ENCODE measurements at regions not wholly inside any gene's neighbourhood (a gene's known extent, or its start where the extent isn't known, plus 50 kb on each side); places are given as distances from the start of the nearest gene placed in this dataset.

- DNase-seq (ENCODE audit: low spot score in 2 of 2) = no peak
- H3K27me3 Mint-ChIP-seq = no peaks in the 10 kb centered on the region
- no peaks in the 10 kb centered on the region for H3K36me3 Mint-ChIP-seq (ENCODE audit: insufficient read depth)
- no peaks in the 10 kb centered on the region for H3K4me1 Mint-ChIP-seq
- ATAC-seq (replicated peaks; ENCODE audit: extremely low read depth, poor library complexity, severe bottlenecking) = no peak
- H3K9me3 Mint-ChIP-seq = peaks cover 8% of the 10 kb centered on the region
- H3K27ac Mint-ChIP-seq (ENCODE audit: low read depth) = no peak overlapping the region
- H3K4me3 Mint-ChIP-seq = no peak overlapping the region
Measured at GRCh38 chr7:124338861-124339260, 306.0 kb upstream of the TMEM229A start.

DNA sequence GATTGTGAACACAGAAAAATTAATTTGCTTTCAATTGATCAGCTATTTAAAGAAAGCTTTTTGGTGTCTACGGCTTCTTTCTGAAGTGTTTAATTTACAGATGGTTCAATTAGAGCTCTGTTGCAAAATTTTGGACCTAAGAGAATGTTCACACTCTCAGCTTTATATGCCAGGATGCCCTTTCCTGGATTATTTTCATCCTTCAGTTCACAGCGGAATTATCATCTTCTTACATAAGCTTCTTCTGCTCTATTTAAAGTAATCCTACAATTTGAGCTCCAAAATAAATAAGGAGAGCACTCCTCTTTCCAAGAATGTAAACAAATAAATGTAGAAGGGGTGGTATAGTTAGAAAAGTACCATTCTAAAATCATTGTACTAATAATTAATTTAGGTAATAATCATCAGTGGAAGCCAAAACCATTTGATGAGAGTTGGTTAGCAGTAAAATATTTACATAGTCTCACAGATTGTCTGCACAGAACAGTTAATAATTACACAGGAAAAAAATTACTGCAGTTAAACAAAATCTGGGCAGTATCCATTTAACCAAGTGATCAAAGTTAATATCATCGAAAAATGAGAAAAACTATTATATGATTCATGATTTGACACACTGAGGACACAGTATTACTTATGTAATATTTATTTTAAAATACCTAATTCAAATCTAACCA is 298.0 kb upstream of the TMEM229A start:
- Mint-ChIP-seq H3K4me1 (no peaks in the 10 kb centered on the region), H3K36me3 (ENCODE audit: insufficient read depth) (no peaks in the 10 kb centered on the region), H3K27me3 (no peaks in the 10 kb centered on the region), H3K9me3 (peaks cover 27% of the 10 kb centered on the region), H3K27ac (ENCODE audit: low read depth) (no peak overlapping the region), H3K4me3 (no peak overlapping the region)
- DNase-seq (ENCODE audit: low spot score in 2 of 2) (no peak), ATAC-seq (replicated peaks; ENCODE audit: extremely low read depth, poor library complexity, severe bottlenecking) (no peak)

- Mint-ChIP-seq H3K27me3 (no peaks in the 10 kb centered on the region), H3K36me3 (ENCODE audit: insufficient read depth) (no peaks in the 10 kb centered on the region), H3K4me1 (no peaks in the 10 kb centered on the region), H3K27ac (ENCODE audit: low read depth) (no peak overlapping the region), H3K4me3 (no peak overlapping the region), H3K9me3 (peaks cover 30% of the 10 kb centered on the region)
- no peak for ATAC-seq (replicated peaks; ENCODE audit: extremely low read depth, poor library complexity, severe bottlenecking)
- no peak for DNase-seq (ENCODE audit: low spot score in 2 of 2)
Measured at GRCh38 chr7:124328774-124329173, 295.9 kb upstream of the TMEM229A start.

DNA sequence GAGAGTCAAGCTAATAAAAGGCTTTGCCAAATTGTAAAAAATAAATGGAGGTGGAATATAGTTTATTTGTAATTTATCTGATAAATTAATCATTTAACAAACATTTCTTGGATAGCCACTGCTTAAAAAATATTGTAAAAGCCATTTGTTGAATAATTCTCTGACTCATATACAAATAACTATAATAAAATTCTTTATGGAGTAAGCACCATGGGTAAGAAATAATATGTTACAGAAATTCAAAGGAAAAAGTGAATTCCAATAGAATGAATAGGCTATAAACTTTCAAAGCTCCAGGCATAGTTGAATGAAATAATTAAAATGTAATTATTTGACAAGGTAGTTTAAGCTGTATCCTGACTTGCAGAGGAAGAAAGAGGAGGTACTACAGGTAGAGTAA is 291.4 kb upstream of the TMEM229A start:
- Mint-ChIP-seq H3K36me3 (ENCODE audit: insufficient read depth) (no peaks in the 10 kb centered on the region), H3K27me3 (no peaks in the 10 kb centered on the region), H3K9me3 (peaks cover 22% of the 10 kb centered on the region), H3K27ac (ENCODE audit: low read depth) (no peak overlapping the region), H3K4me3 (no peak overlapping the region), H3K4me1 (no peaks in the 10 kb centered on the region)
- DNase-seq (ENCODE audit: low spot score in 2 of 2) = no peak
- ATAC-seq (replicated peaks; ENCODE audit: extremely low read depth, poor library complexity, severe bottlenecking) = no peak

GRCh38 chr7:124323597-124323996 is 290.7 kb upstream of the TMEM229A start:
- no peak for ATAC-seq (replicated peaks; ENCODE audit: extremely low read depth, poor library complexity, severe bottlenecking)
- H3K9me3 Mint-ChIP-seq = peaks cover 27% of the 10 kb centered on the region

GRCh38 chr7:124322561-124322960 is 289.7 kb upstream of the TMEM229A start:
- no peaks in the 10 kb centered on the region for H3K27me3 Mint-ChIP-seq
- no peaks in the 10 kb centered on the region for H3K36me3 Mint-ChIP-seq (ENCODE audit: insufficient read depth)
- peaks cover 28% of the 10 kb centered on the region for H3K9me3 Mint-ChIP-seq
- H3K27ac Mint-ChIP-seq (ENCODE audit: low read depth) = no peak overlapping the region
- DNase-seq (ENCODE audit: low spot score in 2 of 2) = no peak
- no peak for ATAC-seq (replicated peaks; ENCODE audit: extremely low read depth, poor library complexity, severe bottlenecking)
- no peaks in the 10 kb centered on the region for H3K4me1 Mint-ChIP-seq
- H3K4me3 Mint-ChIP-seq = no peak overlapping the region

More at GRCh38 chr7:124323597-124323996, 290.7 kb upstream of the TMEM229A start:
- Mint-ChIP-seq H3K36me3 (ENCODE audit: insufficient read depth) (no peaks in the 10 kb centered on the region), H3K27me3 (no peaks in the 10 kb centered on the region), H3K4me3 (no peak overlapping the region), H3K27ac (ENCODE audit: low read depth) (no peak overlapping the region), H3K4me1 (no peaks in the 10 kb centered on the region)
- DNase-seq (ENCODE audit: low spot score in 2 of 2) = no peak

DNA sequence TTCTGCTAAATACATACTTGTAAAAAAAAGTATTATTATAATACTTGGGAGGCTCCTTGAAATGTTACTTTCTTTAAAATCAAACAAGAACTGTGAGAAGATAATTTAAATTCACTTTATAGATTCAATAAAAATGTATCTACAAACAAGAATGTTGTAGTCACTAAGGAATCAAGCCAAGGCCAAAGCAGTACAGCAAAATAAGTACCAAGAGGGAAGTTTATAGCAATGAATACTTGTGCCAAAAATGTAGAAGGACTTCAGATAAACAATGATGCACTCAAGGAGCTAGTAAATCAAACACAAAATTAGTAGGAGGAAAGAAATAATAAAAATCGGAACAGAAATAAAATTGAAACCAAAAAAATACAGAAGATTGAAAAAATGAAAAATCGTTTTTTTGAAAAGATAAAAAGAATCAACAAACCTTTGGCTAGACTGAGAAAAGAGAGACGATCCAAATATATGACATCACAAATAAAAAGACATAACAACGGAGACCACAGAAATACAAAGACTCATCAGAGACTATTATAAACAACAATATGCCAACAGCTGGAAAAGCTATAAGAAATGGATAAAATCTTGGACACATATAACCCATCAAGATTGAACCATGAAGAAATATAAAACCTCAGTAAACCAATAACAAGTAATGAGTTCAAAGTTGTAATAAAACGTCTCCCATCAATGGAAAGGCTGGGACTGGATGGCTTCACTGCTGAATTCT is 286.0 kb upstream of the TMEM229A start:
- Mint-ChIP-seq H3K27ac (ENCODE audit: low read depth) (no peak overlapping the region), H3K4me1 (no peaks in the 10 kb centered on the region), H3K36me3 (ENCODE audit: insufficient read depth) (no peaks in the 10 kb centered on the region), H3K9me3 (peaks cover 12% of the 10 kb centered on the region), H3K4me3 (no peak overlapping the region), H3K27me3 (no peaks in the 10 kb centered on the region)
- DNase-seq (ENCODE audit: low spot score in 2 of 2) (no peak), ATAC-seq (replicated peaks; ENCODE audit: extremely low read depth, poor library complexity, severe bottlenecking) (no peak)

- Mint-ChIP-seq H3K36me3 (ENCODE audit: insufficient read depth) (no peaks in the 10 kb centered on the region), H3K27ac (ENCODE audit: low read depth) (no peak overlapping the region), H3K27me3 (no peaks in the 10 kb centered on the region), H3K9me3 (peaks cover 11% of the 10 kb centered on the region), H3K4me3 (no peak overlapping the region), H3K4me1 (no peaks in the 10 kb centered on the region)
- no peak for ATAC-seq (replicated peaks; ENCODE audit: extremely low read depth, poor library complexity, severe bottlenecking)
- DNase-seq (ENCODE audit: low spot score in 2 of 2) = no peak
Measured at GRCh38 chr7:124310934-124311390, 278.1 kb upstream of the TMEM229A start.

- H3K36me3 Mint-ChIP-seq (ENCODE audit: insufficient read depth) = no peaks in the 10 kb centered on the region
Measured at GRCh38 chr7:124308384-124308783, 275.5 kb upstream of the TMEM229A start.

DNA sequence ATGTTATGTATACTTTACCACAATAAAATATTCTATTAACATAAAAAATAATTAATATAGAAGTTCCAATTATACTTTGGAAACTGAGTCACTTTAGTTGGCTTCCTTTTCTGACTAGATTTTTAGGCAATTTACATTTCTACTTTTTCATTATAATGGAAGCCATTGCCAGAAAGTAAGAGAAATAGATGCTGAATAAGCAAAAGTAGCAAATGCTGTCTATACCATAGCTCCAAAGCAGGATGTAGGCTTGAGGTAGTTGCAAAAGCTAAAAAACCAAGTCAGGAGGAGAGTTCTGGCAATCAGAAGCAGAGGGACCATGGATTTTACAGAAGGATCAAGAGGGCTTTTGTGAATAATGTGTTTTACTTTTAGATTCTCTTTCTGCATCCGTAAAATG is 262.4 kb upstream of the TMEM229A start:
- DNase-seq (ENCODE audit: low spot score in 2 of 2) (no peak), ATAC-seq (replicated peaks; ENCODE audit: extremely low read depth, poor library complexity, severe bottlenecking) (no peak)
- H3K4me1 Mint-ChIP-seq = no peaks in the 10 kb centered on the region
- H3K27me3 Mint-ChIP-seq = no peaks in the 10 kb centered on the region
- no peak overlapping the region for H3K27ac Mint-ChIP-seq (ENCODE audit: low read depth)
- no peak overlapping the region for H3K4me3 Mint-ChIP-seq
- H3K36me3 Mint-ChIP-seq (ENCODE audit: insufficient read depth) = no peaks in the 10 kb centered on the region
- H3K9me3 Mint-ChIP-seq = peaks cover 31% of the 10 kb centered on the region

More at GRCh38 chr7:124308384-124308783, 275.5 kb upstream of the TMEM229A start:
- Mint-ChIP-seq H3K9me3 (peaks cover 25% of the 10 kb centered on the region), H3K4me1 (no peaks in the 10 kb centered on the region), H3K4me3 (no peak overlapping the region), H3K27me3 (no peaks in the 10 kb centered on the region), H3K27ac (ENCODE audit: low read depth) (no peak overlapping the region)
- no peak for ATAC-seq (replicated peaks; ENCODE audit: extremely low read depth, poor library complexity, severe bottlenecking)
- no peak for DNase-seq (ENCODE audit: low spot score in 2 of 2)

GRCh38 chr7:124284937-124285336 is 252.1 kb upstream of the TMEM229A start:
- H3K36me3 Mint-ChIP-seq (ENCODE audit: insufficient read depth) = no peaks in the 10 kb centered on the region
- no peak overlapping the region for H3K27ac Mint-ChIP-seq (ENCODE audit: low read depth)
- DNase-seq (ENCODE audit: low spot score in 2 of 2) = no peak
- no peak for ATAC-seq (replicated peaks; ENCODE audit: extremely low read depth, poor library complexity, severe bottlenecking)
- H3K9me3 Mint-ChIP-seq = peaks cover 22% of the 10 kb centered on the region
- no peaks in the 10 kb centered on the region for H3K4me1 Mint-ChIP-seq
- no peak overlapping the region for H3K4me3 Mint-ChIP-seq
- H3K27me3 Mint-ChIP-seq = no peaks in the 10 kb centered on the region

- H3K36me3 Mint-ChIP-seq (ENCODE audit: insufficient read depth) = no peaks in the 10 kb centered on the region
- no peaks in the 10 kb centered on the region for H3K27me3 Mint-ChIP-seq
- peaks cover 28% of the 10 kb centered on the region for H3K9me3 Mint-ChIP-seq
- H3K4me1 Mint-ChIP-seq = no peaks in the 10 kb centered on the region
- H3K4me3 Mint-ChIP-seq = no peak overlapping the region
- ATAC-seq (replicated peaks; ENCODE audit: extremely low read depth, poor library complexity, severe bottlenecking) (no peak), DNase-seq (ENCODE audit: low spot score in 2 of 2) (no peak)
- no peak overlapping the region for H3K27ac Mint-ChIP-seq (ENCODE audit: low read depth)
Measured at GRCh38 chr7:124276005-124276622, 243.2 kb upstream of the TMEM229A start.

GRCh38 chr7:124275411-124275810 is 242.5 kb upstream of the TMEM229A start:
- H3K4me3 Mint-ChIP-seq = no peak overlapping the region
- no peak overlapping the region for H3K27ac Mint-ChIP-seq (ENCODE audit: low read depth)
- DNase-seq (ENCODE audit: low spot score in 2 of 2) = no peak
- H3K36me3 Mint-ChIP-seq (ENCODE audit: insufficient read depth) = no peaks in the 10 kb centered on the region
- ATAC-seq (replicated peaks; ENCODE audit: extremely low read depth, poor library complexity, severe bottlenecking) = no peak
- peaks cover 25% of the 10 kb centered on the region for H3K9me3 Mint-ChIP-seq
- H3K4me1 Mint-ChIP-seq = no peaks in the 10 kb centered on the region
- H3K27me3 Mint-ChIP-seq = no peaks in the 10 kb centered on the region
